Activated CD4-positive, alpha-beta T cell treated with anti-CD3 and anti-CD28 coated beads, Interleukin-2, amount 50 U/mL, for 16 hours (primary cell): ENCODE measurements at regions not wholly inside any gene's neighbourhood (a gene's known extent, or its start where the extent isn't known, plus 50 kb on each side); places are given as distances from the start of the nearest gene placed in this dataset.
"Not testable (repeated sequence)": the region's sequence is repeated elsewhere in the genome, so short reads cannot be mapped to it uniquely, and the experiment has no call there.

Source experiments
- DNase-seq: peaks from one replicate; pipeline ENCODE4 v3.0.0-alpha.2; 2020

- no peak for DNase-seq
These were observed 87.3 kb upstream of the PCSK5 start for GRCh38 chr9:75803130-75803529.

- no peak for DNase-seq
These were observed 80.4 kb upstream of the PCSK5 start for GRCh38 chr9:75810063-75810462.

GRCh38 chr9:75811692-75812091 is 78.8 kb upstream of the PCSK5 start:
- no peak for DNase-seq

GRCh38 chr9:75812141-75812540 is 78.3 kb upstream of the PCSK5 start:
- DNase-seq = no peak

- no peak for DNase-seq
These were observed 75.8 kb upstream of the PCSK5 start for GRCh38 chr9:75814667-75815066.

GRCh38 chr9:75820471-75821115 is 69.9 kb upstream of the PCSK5 start:
- DNase-seq = not testable (repeated sequence)

- no peak for DNase-seq
These were observed 67.3 kb upstream of the PCSK5 start for GRCh38 chr9:75823151-75823550.

GRCh38 chr9:75824816-75825568 is 65.5 kb upstream of the PCSK5 start:
- DNase-seq = no peak

GRCh38 chr9:75826314-75826713 is 64.2 kb upstream of the PCSK5 start:
- DNase-seq = no peak

GRCh38 chr9:75830303-75830702 is 60.2 kb upstream of the PCSK5 start:
- DNase-seq = no peak

- no peak for DNase-seq
These were observed 56.7 kb upstream of the PCSK5 start for GRCh38 chr9:75833778-75834177.

- no peak for DNase-seq
These were observed 55.6 kb upstream of the PCSK5 start for GRCh38 chr9:75834878-75835277.
